Peyer's patch (tissue), 4 donors: ENCODE measurements at regions not wholly inside any gene's neighbourhood (a gene's known extent, or its start where the extent isn't known, plus 50 kb on each side); places are given as distances from the start of the nearest gene placed in this dataset.

Experiments
- CTCF ChIP-seq, 6 experiments: fragments of 450-650 bp in 4 of 6; fragments of 200-600 bp in 2 of 6; sonication (generic) in 1 of 6; IDR thresholded peaks; one replicate each; pipeline ENCODE4 v1.5.1; 2017 to 2019; ENCODE audit warnings: antibody characterized with exemption in 6 of 6, mild to moderate bottlenecking in 3 of 6, moderate library complexity in 1 of 6
- POLR2A ChIP-seq, 2 donors: fragments of 450-650 bp; IDR thresholded peaks; one replicate each; pipeline ENCODE4 v1.5.1; 2017; ENCODE audit warnings: antibody characterized with exemption in 2 of 2, mild to moderate bottlenecking in 2 of 2, moderate library complexity in 2 of 2

GRCh38 chr5:36523450-36523849 is 83.0 kb upstream of the SLC1A3 start:
- TF ChIP-seq CTCF (IDR thresholded peaks at IDR 0.05) (no peak), POLR2A (IDR thresholded peaks at IDR 0.05) (no peak)
